RPMI8226 (cell line): ENCODE measurements at regions not wholly inside any gene's neighbourhood (a gene's known extent, or its start where the extent isn't known, plus 50 kb on each side); places are given as distances from the start of the nearest gene placed in this dataset.
"Not testable (repeated sequence)": the region's sequence is repeated elsewhere in the genome, so short reads cannot be mapped to it uniquely, and the experiment has no call there.

Source experiments
- DNase-seq: peaks from one replicate; pipeline ENCODE4 v3.0.0-alpha.2; 2015

DNA sequence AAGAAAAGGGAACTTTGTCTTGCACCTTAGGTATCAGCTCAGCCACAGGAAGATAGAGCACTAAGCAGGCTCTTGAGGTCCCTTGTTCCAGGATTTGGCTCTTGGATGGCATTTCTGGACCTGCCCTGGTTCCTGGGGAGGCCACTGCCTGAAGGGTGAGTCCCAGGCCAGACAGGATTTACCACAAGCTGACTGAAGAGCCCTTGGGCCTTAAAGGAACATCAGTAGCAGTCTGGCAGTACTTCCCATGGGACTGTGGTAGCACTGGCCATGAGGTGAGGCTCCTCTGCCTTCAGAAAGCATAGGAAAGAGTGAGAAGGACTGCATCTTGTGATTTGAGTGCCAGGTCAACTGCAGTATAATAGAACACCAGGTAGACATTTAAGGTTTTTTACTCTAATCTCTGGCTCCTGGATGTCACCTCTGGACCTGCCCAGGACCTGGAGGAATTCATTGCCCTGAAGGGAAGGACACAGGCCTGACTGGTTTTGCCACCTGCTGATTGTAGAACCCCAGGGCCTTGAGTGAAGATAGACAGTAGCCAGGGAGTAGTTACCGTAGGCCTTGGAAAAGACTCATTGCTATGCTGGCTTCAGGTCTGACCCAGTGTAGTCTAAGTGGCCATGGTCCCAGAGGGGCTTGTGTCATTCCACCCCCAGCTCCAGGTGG, 154.4 kb upstream of the CREB1 start:
- DNase-seq: no peak

DNA sequence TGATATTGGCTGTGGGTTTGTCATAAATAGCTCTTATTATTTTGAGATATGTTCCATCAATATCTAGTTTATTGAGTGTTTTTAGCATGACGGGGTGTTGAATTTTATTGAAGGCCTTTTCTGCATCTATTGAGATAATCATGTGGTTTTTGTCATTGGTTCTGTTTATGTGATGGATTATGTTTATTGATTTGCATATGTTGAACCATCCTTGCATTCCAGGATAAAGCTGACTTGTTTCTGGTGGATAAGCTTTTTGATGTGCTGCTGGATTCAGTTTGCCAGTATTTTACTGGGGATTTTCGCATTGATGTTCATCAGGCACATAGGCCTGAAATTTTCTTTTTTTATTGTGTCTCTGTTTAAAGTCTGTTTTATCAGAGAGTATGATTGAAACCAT, 151.1 kb upstream of the CREB1 start:
- not testable (repeated sequence) for DNase-seq

DNA sequence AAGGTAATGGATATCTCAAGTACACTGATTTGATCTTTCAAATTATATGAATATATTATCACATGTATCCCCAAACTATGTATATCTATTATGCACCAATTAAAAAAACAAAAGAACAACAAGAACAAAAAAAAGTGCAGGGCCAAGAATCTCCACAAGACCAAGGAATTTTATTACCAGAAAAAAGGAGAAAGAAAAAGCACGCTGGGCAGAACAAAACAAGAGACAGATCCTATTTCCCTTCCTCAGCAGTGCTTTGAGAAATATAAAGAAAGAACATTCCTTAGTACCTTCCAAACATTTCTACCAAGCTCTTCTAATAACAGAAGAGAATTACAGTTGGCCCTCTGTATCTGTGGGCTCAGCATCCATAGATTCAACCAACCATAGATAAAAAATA, 144.7 kb upstream of the CREB1 start:
- DNase-seq: no peak

DNA sequence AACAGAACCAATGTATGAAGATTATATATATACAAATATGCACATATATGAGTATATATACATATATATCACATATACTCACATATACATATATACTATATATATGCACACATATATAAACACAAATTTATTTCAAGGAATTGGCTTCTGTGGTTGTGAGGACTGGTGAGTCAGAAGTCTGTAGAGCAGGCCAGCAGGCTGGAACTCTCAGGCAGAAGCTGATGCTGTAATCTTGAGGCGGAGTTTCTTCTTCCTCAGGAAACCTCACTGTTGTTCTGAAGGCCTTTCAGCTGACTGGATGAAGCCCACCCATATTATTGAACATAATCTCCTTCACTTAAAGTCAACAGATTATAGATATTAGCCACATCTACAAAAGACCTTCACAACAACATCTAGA, 143.9 kb upstream of the CREB1 start:
- DNase-seq: no peak

DNA sequence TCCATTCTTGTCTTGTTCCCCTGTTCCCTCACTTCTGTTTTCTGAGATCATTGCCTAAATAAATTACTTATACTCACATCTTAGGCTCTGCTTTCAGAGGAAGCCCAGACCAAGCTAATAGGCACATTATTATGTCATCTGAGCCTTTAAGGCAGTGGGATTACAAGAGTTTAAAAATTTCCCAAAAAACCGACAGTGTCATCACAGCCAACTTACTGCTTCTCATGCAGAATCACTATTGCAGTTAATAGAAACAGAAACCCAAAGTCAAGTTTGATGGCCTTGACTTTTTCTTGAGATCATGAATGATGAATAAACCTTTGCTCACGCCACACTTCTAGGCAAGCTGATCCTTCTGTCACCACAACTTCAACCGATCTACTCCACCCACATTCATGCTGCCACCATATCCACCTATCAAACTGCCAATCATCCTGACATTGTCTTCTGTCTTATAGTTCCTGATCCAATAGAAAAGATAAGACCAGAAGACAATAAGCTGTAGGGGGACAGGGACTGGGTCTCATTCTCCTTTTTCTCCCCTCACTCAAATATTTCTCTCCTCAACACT, 142.7 kb upstream of the CREB1 start:
- DNase-seq: no peak

DNA sequence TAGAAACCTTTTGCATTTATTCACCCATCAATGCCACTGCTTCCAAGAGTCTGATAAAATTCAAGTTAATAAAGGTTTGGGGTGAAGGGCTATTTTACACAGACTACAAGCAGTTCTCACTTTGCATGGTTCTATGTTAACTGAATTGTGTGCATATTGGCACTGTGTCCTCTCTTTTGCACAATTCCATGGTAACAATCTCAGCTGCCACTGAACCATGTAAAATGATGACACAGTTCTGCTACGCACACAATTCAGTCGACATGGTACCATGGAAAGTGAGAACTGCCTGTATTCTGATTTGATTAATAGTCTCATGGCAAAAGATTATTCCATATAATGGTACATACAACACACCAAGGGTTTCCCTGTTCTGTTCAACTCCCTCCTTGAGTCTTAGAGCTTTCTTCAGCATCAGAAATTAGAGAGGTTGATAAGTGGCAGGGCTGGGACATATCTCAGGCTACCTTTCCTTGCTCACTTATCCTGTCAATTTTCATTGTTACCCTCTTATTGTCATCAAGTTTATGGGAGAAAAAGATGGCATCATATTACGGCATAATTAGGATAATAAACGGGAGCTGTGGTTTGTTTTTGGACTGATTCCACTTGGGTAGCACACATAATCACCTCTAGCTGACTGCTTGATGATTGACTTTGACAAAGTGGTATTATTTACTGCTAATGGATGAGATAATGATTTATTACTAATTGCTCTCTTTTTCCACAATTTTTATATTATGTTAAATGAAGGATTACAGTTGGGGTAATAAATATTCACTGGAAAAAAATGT, 139.3 kb upstream of the CREB1 start:
- DNase-seq: no peak

DNA sequence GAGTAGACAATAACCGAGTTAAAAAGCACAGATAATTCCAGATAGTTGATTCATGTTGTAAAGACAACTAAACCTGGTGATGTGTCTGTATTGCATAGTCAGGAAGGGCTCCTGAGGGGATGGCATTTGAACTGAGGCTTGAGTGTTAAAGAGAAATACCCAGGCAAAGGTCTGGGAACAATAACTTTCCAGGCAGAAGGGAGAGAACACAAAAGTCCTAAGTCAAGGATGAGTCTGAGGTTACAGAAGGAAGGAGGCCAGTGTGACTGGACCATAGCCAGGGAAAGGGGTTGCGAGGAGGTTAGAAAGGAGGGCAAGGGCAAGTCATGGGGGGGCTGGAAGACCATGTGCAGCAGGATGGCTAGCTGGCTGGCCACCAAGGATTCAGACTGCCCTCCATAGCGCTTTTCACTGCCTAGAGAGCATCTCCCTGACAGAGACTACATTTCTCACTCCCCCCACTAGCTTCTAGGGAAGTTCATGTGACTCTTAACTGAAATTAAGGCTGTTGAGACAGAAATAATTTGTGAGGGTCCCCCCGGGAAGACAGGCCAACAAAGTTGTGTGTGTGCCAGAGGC, 135.5 kb upstream of the CREB1 start:
- DNase-seq: no peak

DNA sequence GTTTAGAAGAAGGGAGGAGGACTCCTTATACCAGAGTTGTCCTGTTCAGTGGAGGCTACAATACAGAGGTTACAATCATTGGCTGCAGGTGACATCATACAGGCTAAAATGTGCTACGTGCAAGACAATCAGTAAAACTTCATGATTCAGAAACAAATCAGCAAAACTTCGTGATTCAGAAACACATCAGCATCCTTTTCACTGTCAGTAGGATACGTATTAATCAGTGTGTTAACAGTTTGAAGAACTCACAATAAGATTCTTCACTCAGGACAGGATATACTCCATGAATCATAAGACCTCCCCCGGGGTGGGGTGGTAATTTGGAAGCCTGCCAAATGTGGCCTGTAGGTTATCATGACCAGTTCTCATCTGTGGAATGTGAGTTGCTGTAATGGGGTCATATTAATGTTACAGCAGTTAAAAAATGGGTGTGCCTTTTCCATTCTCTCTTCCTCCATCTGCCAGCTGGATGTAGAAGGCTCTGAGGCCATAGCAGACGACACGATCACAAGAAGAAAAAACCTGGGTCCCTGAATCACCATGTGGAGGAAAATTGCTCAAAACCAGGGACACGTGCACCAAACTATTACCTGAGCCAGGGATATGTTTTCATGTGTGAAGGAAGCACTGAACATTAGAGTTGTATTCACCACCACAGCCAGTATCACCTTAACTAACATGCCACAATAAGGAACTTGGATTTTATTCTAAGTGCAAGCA, 134.8 kb upstream of the CREB1 start:
- peak; percentile 28 for DNase-seq

DNA sequence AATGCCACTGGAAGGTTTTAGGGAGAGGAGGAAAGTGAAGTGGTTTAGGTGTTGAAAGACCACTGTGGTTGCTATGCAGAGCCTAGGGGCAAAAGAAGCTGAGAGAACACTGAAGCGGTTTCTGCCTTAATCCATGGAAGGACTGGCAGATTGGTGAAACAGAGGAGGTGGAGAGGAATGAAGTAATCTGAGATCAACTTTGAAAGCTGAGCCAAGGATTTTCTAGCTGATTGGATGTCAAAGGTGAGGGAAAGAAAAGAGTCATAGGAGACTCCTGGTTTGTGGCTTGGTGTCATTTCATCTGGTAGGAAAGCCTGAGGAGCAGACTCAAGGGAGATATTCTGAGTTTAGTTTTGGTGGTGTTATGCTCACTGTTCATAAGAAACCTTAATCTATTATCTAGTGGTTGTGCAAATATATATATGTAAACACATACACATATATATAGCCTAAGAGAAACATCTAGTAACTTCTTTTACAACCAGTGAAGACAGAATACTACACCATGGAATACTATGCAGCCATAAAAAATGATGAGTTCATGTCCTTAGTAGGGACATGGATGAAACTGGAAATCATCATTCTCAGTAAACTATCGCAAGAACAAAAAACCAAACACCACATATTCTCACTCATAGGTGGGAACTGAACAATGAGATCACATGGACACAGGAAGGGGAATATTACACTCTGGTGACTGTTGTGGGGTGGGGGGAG, 134.1 kb upstream of the CREB1 start:
- DNase-seq: no peak

DNA sequence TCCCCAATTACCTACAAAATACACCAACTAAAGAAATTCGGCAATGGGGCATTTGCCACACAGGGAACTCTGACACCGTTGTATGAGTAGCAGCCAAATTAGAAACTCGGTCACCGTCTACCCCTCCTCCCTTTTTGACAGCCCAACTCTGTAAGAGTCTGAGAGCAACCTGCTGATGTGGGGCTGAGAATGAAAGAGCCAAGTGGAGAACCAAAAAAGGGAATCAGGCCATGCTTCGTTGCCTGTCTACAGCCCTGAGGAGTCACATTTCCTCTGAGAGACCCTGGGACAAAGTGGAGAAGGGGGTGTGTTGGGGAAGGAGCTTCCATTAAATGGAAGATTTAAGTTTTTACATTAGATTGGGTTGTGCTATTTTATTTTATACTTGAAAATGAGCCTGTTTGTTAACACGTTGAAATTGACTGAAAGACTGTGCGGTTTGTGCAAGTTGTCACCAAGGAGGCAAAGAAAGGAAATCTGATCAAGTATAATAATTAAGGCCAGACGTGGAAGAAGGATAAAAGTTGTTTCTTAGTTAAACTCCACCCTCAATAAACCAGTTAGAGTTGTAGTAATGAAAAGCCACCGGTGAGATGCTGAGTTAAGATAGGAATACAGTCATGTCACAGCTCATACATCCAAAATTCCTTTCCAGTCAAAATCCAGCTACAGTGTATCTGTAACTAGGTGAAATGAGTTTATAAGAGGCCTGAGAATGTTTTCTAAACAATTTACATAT, 131.7 kb upstream of the CREB1 start:
- no peak for DNase-seq

DNA sequence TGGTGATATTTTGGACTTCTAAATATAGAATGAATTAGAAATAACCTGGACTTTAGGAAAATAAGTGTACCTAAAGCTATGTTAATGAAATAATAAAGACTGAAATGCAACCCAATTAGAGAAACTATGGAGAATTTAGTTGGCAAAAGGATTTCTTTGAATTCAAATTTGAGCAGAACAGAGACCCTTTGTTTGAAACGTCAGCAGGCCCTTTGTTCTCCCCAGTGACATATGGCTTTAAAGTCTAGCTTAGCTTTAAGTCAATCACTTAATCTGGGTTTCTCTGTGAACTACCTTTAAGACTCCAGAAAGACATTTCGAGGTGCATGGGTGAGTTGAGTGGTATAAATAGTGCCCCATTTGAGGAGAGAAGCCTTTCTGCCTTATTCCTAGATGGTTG, 130.5 kb upstream of the CREB1 start:
- no peak for DNase-seq

DNA sequence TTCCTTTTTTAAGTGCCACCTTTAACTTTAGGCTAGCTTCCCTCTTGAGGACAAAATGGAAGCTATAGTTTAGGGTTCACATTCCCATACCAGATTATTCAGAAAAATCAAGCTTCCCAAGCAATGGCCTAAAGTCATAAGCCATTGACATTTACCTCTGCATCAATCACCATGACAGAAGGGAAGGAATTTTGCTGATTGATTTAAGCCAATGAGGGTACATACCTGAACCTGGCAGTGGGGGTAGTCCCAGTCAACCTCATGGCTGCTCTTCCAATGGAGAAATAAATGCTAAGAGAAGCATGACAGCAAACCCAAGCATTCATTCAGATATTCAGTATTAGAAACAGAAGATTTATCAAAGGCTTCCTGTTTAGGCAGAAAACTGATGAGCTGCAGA, 128.4 kb upstream of the CREB1 start:
- DNase-seq: no peak

DNA sequence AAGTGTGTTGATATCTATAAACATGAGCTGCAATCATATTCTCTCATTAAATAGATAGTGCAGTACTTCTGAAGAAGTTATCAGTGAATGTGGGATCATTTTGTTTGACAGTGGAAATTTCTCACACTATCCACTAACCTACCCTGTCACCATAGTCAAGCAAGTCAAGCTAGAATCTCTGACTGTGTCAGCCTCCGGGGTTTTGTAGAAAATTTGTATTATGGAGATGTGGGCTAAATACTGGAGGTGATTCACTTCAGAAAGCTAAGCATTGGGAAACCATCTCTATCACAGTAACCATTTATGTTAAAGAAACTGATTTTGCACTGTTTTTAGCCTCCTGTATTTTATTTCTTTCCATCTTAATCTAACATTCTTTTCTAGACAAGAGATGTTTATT, 126.6 kb upstream of the CREB1 start:
- no peak for DNase-seq

DNA sequence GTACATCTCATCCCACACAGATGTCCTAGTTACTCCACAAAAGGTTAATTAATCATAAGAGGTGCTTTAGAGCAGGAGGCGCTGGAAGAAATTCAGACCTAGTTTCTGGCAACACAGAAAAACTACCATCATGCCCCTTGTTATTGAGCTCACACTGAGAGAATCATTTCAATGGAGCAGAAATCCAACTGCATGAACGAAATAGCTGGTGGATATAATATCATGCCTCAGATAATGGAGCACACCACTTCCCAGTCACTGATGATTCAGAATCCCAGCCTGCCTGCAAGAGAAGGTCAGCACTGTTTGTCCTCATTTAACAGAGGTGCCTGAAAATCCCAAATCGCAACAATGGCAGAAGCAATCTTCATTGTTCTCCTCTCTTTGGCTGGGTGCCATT, 125.8 kb upstream of the CREB1 start:
- DNase-seq: no peak

DNA sequence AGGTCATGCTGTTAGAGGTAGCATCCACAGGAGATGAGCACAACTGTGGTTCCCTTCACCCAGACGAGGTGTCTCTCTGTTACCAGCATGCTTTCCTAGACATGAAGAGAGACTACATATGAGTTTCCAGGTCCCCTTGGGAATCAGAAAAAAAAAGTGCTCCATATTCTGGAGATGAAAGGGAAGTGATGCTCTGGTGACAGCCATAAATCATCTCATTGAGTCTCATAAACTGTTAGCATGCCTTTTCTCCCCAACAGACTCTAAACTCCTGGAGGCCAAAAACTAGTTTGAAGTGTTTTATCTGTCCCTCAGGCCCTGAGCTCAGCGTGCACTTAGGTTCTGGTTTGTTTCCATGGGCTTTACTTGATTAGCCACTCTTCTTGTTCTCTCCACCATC, 124.6 kb upstream of the CREB1 start:
- DNase-seq: no peak

DNA sequence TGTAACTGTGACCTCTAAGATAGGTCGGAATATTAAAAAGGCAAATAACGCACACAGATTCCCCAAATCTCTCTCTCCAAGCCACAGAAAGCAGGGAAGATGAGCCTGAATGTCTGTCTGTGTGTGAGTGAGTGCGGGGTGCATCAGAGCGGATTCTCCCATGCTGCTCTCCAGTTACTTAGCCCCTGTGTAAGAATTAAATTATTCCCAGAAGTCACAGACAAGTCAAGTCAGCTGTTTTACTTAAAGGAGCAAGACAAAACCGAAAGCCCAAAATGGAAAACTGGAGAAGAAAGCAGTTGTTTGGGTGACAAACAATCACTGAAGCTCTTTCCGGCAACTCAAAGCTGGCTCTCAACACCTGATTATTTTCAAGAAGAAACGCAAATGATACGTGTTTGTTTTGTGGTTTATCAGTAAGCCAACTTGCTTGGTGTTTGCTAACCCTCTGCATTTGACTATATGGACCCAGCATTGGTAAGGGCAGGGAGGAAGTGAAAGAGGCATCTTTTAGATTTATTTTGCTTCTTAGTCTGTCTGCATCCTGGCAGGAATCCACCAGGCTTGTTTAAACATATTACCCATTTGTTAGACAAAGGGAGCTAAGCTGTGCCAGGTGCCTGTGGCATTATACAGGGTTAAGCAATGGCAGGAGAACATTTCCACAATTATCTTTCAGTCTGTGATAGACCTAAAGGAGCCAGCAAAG, 121.5 kb upstream of the CREB1 start:
- DNase-seq: peak; percentile 92

DNA sequence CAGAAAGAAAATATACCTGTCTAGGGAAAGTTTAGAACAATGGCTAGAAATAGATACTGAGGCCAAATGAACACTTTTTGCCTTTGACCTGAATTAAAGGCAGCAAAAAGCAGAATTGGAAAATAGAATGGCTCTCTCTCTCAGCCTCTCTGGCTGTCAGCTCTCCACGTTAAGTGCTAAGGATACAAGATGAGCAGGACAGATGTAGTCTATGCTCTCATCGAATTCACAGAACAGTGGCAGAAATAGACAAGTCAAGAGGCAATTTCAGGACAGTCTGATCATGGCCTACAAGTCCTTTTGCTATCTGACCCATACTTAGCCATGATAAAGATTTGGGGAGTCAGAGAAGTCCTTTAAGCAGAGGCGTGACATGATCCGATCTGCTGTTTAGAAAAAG, 120.2 kb upstream of the CREB1 start:
- DNase-seq: no peak

DNA sequence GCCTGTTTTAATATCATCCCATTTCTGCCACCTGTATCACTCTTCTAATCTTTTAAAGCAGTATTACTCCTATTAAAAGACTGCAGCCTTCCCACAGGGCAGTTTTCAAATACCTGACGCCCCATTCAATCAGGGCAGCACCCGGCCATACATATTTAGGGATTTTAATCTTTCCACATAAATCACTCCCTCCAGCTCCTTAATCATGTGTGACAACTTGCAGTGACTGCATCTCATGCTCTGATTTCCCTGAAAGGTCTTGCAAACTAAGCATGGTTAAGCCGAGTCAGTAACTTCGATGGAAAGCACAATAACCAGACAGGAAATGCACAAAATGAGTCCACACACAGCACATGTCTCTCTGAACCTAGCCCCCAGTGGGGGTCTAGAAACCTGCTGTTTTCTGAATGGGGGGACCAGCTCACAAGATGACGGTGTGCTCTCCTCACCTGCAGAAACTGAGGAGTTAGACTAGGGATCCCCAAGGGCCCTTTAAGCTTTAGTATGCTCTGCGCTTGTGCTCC, 116.9 kb upstream of the CREB1 start:
- DNase-seq: no peak

DNA sequence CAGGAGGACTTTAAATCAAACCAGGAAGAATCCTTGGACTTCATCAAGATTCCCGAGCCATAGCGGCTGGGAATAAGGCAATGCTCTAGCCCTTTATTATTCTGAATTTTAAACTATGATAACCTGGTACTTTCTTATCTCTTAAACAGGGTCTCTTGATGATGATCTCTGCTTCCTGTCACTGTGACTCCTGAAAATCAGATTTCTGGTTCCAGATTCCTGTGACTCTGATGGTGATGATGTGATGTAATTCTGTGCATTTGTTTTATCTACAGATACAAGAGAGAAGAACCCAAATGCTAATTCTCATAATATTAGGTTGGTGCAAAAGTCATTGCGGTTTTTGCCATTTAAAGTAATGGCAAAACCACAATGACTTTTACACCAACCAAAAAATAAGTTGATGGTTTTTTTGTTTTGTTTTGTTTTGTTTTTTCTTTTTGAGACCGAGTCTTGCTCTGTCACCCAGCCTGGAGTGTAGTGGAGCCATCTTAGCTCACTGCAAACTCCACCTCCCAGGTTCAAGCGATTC, 116.3 kb upstream of the CREB1 start:
- DNase-seq: no peak

DNA sequence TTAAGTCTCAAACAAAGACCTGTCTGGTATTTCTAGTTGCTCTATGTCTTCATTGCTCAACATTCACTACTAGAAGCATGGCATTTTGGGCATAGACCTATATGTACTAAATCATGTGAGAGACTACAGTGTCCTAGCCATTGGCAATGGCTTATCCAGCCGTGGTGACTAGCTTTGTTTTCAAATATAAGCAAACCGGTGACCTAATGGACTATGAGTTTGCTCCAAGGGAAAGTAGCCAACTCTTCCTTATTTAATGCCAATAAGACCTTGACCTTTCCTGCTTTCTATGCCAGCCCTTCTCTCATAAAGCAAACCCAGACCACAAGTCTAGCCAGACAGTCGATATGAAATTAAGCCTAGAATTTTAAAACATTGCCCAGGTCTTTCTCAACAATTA, 113.7 kb upstream of the CREB1 start:
- no peak for DNase-seq

DNA sequence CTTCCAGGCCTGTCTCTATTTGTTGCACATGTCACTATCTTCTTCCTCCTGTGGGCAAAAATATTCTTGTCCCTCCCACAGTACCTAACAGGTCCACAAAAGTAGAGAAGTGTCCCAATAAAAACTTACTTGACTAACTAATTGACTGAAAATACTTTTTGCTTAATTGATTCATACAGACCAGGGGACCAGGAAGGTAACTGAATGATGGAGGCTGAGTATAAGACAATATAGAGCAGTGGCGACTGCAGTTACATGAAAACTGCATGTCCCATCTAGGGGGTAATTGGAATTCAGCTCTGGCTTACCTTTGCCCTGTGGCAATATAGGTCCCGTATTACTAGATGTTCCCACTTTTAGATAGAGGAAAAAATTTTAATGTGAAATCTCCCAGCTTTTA, 112.9 kb upstream of the CREB1 start:
- no peak for DNase-seq
